Activated T-cell treated with anti-CD3 and anti-CD28 coated beads, Interleukin-2, amount 50 U/mL, for 4 hours (primary cell): ENCODE measurements at regions not wholly inside any gene's neighbourhood (a gene's known extent, or its start where the extent isn't known, plus 50 kb on each side); places are given as distances from the start of the nearest gene placed in this dataset.

Experiments used
- ATAC-seq, 2 donors: fragments of 200-7000 bp; cut with Tn5 transposase; one replicate each; pipeline ENCODE4 v1.10.0; 2021
- DNase-seq: peaks from one replicate; pipeline ENCODE4 v3.0.0-alpha.2; 2020
- H3K27me3 Mint-ChIP-seq: one replicate; pipeline ENCODE4 v1.8.0; 2021; ENCODE audit warnings: low read depth, mixed read lengths
- H3K36me3 Mint-ChIP-seq: one replicate; pipeline ENCODE4 v1.8.0; 2022; ENCODE audit warnings: mixed read lengths; ENCODE audit not compliant: insufficient read depth
- H3K4me1 Mint-ChIP-seq: one replicate; pipeline ENCODE4 v1.8.0; 2021; ENCODE audit warnings: low read depth, mixed read lengths
- H3K4me3 Mint-ChIP-seq: one replicate; pipeline ENCODE4 v1.8.0; 2021; ENCODE audit warnings: mild to moderate bottlenecking, moderate library complexity, mixed read lengths
- H3K9me3 Mint-ChIP-seq: one replicate; pipeline ENCODE4 v1.8.0; 2021; ENCODE audit warnings: mixed read lengths

DNA sequence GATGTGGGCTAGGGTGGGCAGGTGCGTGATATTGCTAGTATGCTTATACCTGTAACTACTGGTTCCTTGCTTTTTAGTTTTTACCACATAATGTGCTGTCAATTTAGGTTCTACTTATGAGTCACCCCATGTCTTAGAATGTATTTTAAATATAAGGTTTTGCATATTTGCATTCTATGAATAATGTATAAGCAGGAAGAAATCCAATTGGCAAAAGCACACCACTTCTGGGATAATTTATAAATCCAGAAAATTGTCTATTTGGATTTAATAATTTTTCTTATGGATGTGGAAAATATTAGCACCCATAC lies 421.6 kb downstream of the PCDH7 start:
- no peak for DNase-seq

GRCh38 chr4:31146366-31146765 lies 426.2 kb downstream of the PCDH7 start:
- DNase-seq: no peak
- no peaks in the 10 kb centered on the region for H3K27me3 Mint-ChIP-seq
- no peaks in the 10 kb centered on the region for H3K36me3 Mint-ChIP-seq

More for the DNA sequence above, 421.6 kb downstream of the PCDH7 start:
- H3K36me3 Mint-ChIP-seq: no peaks in the 10 kb centered on the region
- H3K4me1 Mint-ChIP-seq: no peaks in the 10 kb centered on the region
- peaks cover 24% of the 10 kb centered on the region for H3K9me3 Mint-ChIP-seq
- no peaks in the 10 kb centered on the region for H3K27me3 Mint-ChIP-seq
- no peak overlapping the region for H3K4me3 Mint-ChIP-seq
- ATAC-seq: no peak

DNA sequence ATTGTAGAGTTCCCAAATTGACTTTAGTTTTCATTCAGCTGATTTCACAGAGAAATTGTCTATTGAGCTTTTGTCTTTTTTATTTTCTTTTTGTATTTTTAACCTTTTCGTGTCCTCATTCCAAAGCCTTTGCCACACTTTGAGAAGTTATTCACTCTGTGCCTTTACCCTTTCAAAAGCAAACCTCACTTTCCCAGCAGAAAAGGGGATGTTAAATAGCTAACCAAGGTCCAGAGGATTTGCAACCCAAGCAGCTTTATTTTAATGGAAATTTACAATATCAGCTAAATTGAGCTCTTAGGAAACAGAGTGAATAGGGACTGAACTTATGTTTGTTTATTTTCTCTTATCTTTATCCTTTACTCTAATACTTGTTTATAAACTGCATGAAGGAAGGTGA lies 428.8 kb downstream of the PCDH7 start:
- peaks cover 6% of the 10 kb centered on the region for H3K9me3 Mint-ChIP-seq
- ATAC-seq (no peak), DNase-seq (no peak)
- no peaks in the 10 kb centered on the region for H3K36me3 Mint-ChIP-seq
- H3K27me3 Mint-ChIP-seq: no peaks in the 10 kb centered on the region
- H3K4me3 Mint-ChIP-seq: no peak overlapping the region
- H3K4me1 Mint-ChIP-seq: no peaks in the 10 kb centered on the region

More at GRCh38 chr4:31146366-31146765, 426.2 kb downstream of the PCDH7 start:
- Mint-ChIP-seq H3K4me3 (no peak overlapping the region), H3K4me1 (no peaks in the 10 kb centered on the region), H3K9me3 (peaks cover 8% of the 10 kb centered on the region)
- ATAC-seq: no peak

- ATAC-seq (no peak), DNase-seq (no peak)
- Mint-ChIP-seq H3K4me1 (no peaks in the 10 kb centered on the region), H3K27me3 (no peaks in the 10 kb centered on the region), H3K9me3 (peaks cover 8% of the 10 kb centered on the region), H3K4me3 (no peak overlapping the region), H3K36me3 (no peaks in the 10 kb centered on the region)
Observed at GRCh38 chr4:31156221-31156620, 436.1 kb downstream of the PCDH7 start.

GRCh38 chr4:31160146-31160545 lies 440.0 kb downstream of the PCDH7 start:
- Mint-ChIP-seq H3K4me1 (no peaks in the 10 kb centered on the region), H3K4me3 (no peak overlapping the region), H3K36me3 (no peaks in the 10 kb centered on the region), H3K9me3 (peaks cover 8% of the 10 kb centered on the region), H3K27me3 (no peaks in the 10 kb centered on the region)
- ATAC-seq (no peak), DNase-seq (no peak)

- DNase-seq (no peak), ATAC-seq (no peak)
- Mint-ChIP-seq H3K4me3 (no peak overlapping the region), H3K36me3 (no peaks in the 10 kb centered on the region), H3K4me1 (no peaks in the 10 kb centered on the region), H3K27me3 (no peaks in the 10 kb centered on the region), H3K9me3 (peaks cover 18% of the 10 kb centered on the region)
Observed at GRCh38 chr4:31169846-31170245, 449.7 kb downstream of the PCDH7 start.

DNA sequence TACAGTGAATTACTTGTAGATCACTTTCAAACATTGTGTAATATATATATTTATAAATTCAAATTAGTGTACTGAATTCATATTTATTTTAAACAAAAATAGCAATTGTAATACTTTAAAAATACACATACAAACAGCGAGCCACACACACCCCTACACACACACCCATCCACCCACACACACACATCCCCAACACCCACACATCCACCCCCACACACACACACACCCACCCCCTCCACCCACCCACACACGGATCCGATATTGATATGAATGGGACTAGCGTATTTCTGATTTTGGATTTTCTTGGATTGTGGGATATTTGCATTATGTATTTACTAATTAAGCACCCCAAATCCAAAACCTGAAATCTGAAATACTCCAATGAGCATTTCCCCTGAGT lies 451.2 kb downstream of the PCDH7 start:
- Mint-ChIP-seq H3K9me3 (peaks cover 6% of the 10 kb centered on the region), H3K27me3 (no peaks in the 10 kb centered on the region), H3K36me3 (no peaks in the 10 kb centered on the region), H3K4me3 (no peak overlapping the region), H3K4me1 (no peaks in the 10 kb centered on the region)
- DNase-seq: no peak
- ATAC-seq: no peak

- Mint-ChIP-seq H3K27me3 (no peaks in the 10 kb centered on the region), H3K9me3 (peaks cover 6% of the 10 kb centered on the region), H3K4me3 (no peak overlapping the region), H3K36me3 (no peaks in the 10 kb centered on the region), H3K4me1 (no peaks in the 10 kb centered on the region)
- DNase-seq (no peak), ATAC-seq (no peak)
Observed at GRCh38 chr4:31175242-31175910, 455.2 kb downstream of the PCDH7 start.

DNA sequence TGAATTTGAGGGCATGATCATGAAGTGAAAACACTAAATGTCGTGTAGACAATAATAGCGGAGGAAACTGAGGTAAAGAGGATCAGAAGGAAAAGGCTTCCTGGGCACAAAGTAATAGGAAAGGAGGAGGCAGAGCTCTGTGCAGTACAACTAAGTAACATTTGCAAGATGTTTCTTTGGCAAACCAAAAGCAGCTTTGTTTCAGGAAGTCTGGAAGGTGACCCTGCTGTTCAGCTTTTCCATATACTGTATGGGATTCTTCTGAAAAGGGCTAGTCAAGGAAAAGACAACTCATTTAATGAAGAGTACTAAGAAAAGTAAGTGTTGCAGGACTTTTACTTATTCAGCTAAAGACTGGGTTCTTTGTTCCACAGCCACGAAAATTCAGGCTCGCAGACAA lies 463.1 kb downstream of the PCDH7 start:
- ATAC-seq (no peak), DNase-seq (no peak)
- Mint-ChIP-seq H3K9me3 (peaks cover 9% of the 10 kb centered on the region), H3K27me3 (no peaks in the 10 kb centered on the region), H3K4me1 (no peaks in the 10 kb centered on the region), H3K4me3 (no peak overlapping the region), H3K36me3 (no peaks in the 10 kb centered on the region)

- Mint-ChIP-seq H3K36me3 (no peaks in the 10 kb centered on the region), H3K4me3 (no peak overlapping the region), H3K9me3 (peaks cover 12% of the 10 kb centered on the region), H3K4me1 (no peaks in the 10 kb centered on the region), H3K27me3 (no peaks in the 10 kb centered on the region)
- ATAC-seq (no peak), DNase-seq (no peak)
Observed at GRCh38 chr4:31185014-31185585, 464.9 kb downstream of the PCDH7 start.

GRCh38 chr4:31187979-31188378 lies 467.8 kb downstream of the PCDH7 start:
- Mint-ChIP-seq H3K9me3 (peaks cover 19% of the 10 kb centered on the region), H3K36me3 (no peaks in the 10 kb centered on the region), H3K4me1 (no peaks in the 10 kb centered on the region), H3K27me3 (no peaks in the 10 kb centered on the region), H3K4me3 (no peak overlapping the region)
- ATAC-seq: no peak
- DNase-seq: no peak

GRCh38 chr4:31189938-31190337 lies 469.8 kb downstream of the PCDH7 start:
- H3K4me3 Mint-ChIP-seq: no peak overlapping the region
- no peak for DNase-seq
- H3K4me1 Mint-ChIP-seq: no peaks in the 10 kb centered on the region
- no peak for ATAC-seq
- H3K27me3 Mint-ChIP-seq: no peaks in the 10 kb centered on the region
- peaks cover 18% of the 10 kb centered on the region for H3K9me3 Mint-ChIP-seq
- H3K36me3 Mint-ChIP-seq: no peaks in the 10 kb centered on the region

DNA sequence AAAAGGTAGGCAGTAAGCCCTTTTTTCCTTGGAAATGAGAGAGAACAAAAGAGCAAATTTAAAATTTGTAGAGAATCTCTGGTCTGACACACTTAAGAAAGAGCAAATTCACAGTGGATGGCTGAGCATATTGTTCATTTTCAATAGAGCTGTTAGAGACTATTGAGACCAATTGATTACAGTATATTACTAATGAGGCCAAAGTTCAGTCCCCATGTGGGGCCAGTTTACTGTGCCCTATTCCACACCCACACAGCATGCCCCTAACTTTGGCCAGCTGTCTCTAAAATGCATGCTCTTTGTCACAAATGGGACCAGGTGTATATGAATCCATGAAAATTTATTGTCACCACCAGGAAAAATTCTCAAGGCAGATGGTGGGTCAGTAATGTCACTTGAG lies 470.5 kb downstream of the PCDH7 start:
- Mint-ChIP-seq H3K4me1 (no peaks in the 10 kb centered on the region), H3K36me3 (no peaks in the 10 kb centered on the region), H3K4me3 (no peak overlapping the region), H3K27me3 (no peaks in the 10 kb centered on the region), H3K9me3 (peaks cover 18% of the 10 kb centered on the region)
- ATAC-seq: no peak
- DNase-seq: no peak

GRCh38 chr4:31192341-31192740 lies 472.2 kb downstream of the PCDH7 start:
- no peak for ATAC-seq
- Mint-ChIP-seq H3K4me1 (no peaks in the 10 kb centered on the region), H3K4me3 (no peak overlapping the region), H3K27me3 (no peaks in the 10 kb centered on the region), H3K9me3 (peaks cover 26% of the 10 kb centered on the region), H3K36me3 (no peaks in the 10 kb centered on the region)
- DNase-seq: no peak

- H3K4me3 Mint-ChIP-seq: no peak overlapping the region
- no peak for ATAC-seq
- no peaks in the 10 kb centered on the region for H3K36me3 Mint-ChIP-seq
- H3K4me1 Mint-ChIP-seq: no peaks in the 10 kb centered on the region
- H3K27me3 Mint-ChIP-seq: no peaks in the 10 kb centered on the region
- peaks cover 21% of the 10 kb centered on the region for H3K9me3 Mint-ChIP-seq
- DNase-seq: no peak
Observed at GRCh38 chr4:31193521-31193920, 473.4 kb downstream of the PCDH7 start.
